Fibroblast of lung (primary cell): ENCODE measurements at regions not wholly inside any gene's neighbourhood (a gene's known extent, or its start where the extent isn't known, plus 50 kb on each side); places are given as distances from the start of the nearest gene placed in this dataset.

ENCODE experiments used
- DNase-seq, 2 donors: peaks; one replicate each; pipeline versions ENCODE4 v3.0.0 to v3.0.0-alpha.2; 2010; ENCODE audit warnings: low read depth in 2 of 2
- H2AFZ ChIP-seq: 2 replicates; pipeline ENCODE4 v1.5.1; 2012; ENCODE audit warnings: low read length, control low read depth, inconsistent platforms
- H3K27ac ChIP-seq: 2 replicates; pipeline ENCODE4 v1.5.1; 2011; ENCODE audit warnings: low read length, control low read depth; ENCODE audit not compliant: insufficient read depth
- H3K27me3 ChIP-seq: 2 replicates; pipeline ENCODE4 v1.5.1; 2011; ENCODE audit warnings: mild to moderate bottlenecking, low read length; ENCODE audit not compliant: control insufficient read depth, insufficient read depth
- H3K36me3 ChIP-seq: 2 replicates; pipeline ENCODE4 v1.5.1; 2011; ENCODE audit warnings: low read length; ENCODE audit not compliant: control insufficient read depth, insufficient read depth
- H3K4me1 ChIP-seq: 2 replicates; pipeline ENCODE4 v1.5.1; 2011; ENCODE audit warnings: low read length; ENCODE audit not compliant: control insufficient read depth, insufficient read depth; ENCODE audit errors: extremely low read depth
- H3K4me2 ChIP-seq: 2 replicates; pipeline ENCODE4 v1.5.1; 2011; ENCODE audit warnings: low read length, control low read depth; ENCODE audit not compliant: insufficient read depth; ENCODE audit errors: extremely low read depth
- H3K4me3 ChIP-seq, 4 experiments: fragments of 200-600 bp in 1 of 4; sonication (generic) in 1 of 4; replicated peaks in 1 of 4; 2 replicates each; pipeline ENCODE4 v1.5.1; 2011 to 2016; ENCODE audit warnings: low read length in 4 of 4, low read depth in 3 of 4, mild to moderate bottlenecking in 3 of 4, control low read depth in 2 of 4, inconsistent platforms in 1 of 4, mixed read lengths in 1 of 4; ENCODE audit not compliant: insufficient read depth in 1 of 4; ENCODE audit errors: control extremely low read depth in 1 of 4
- H3K79me2 ChIP-seq: 2 replicates; pipeline ENCODE4 v1.5.1; 2012; ENCODE audit warnings: mild to moderate bottlenecking, low read length, inconsistent platforms; ENCODE audit not compliant: control insufficient read depth, insufficient read depth
- H3K9ac ChIP-seq: 2 replicates; pipeline ENCODE4 v1.5.1; 2011; ENCODE audit warnings: mild to moderate bottlenecking, low read length, control low read depth; ENCODE audit not compliant: insufficient read depth
- H3K9me3 ChIP-seq: 2 replicates; pipeline ENCODE4 v1.5.1; 2012; ENCODE audit warnings: low read depth, low read length; ENCODE audit not compliant: control insufficient read depth, insufficient read depth
- H4K20me1 ChIP-seq: 2 replicates; pipeline ENCODE4 v1.5.1; 2011; ENCODE audit warnings: low read length; ENCODE audit not compliant: control insufficient read depth, insufficient read depth; ENCODE audit errors: extremely low read depth
- CTCF ChIP-seq, 2 donors: IDR thresholded peaks in 1 of 2; conservative IDR thresholded peaks in 1 of 2; 1 replicate in 1 of 2; 2 replicates in 1 of 2; pipeline ENCODE4 v1.5.1; 2011 to 2012; ENCODE audit warnings: low read length in 2 of 2, control low read depth in 1 of 2, inconsistent platforms in 1 of 2, low read depth in 1 of 2, mild to moderate bottlenecking in 1 of 2
- EZH2 ChIP-seq: IDR thresholded peaks from 2 replicates; pipeline ENCODE4 v1.5.1; 2012; ENCODE audit warnings: low read length, control low read depth, mild to moderate bottlenecking; ENCODE audit errors: missing control alignments

- Histone ChIP-seq H3K4me1 (no peaks in the 10 kb centered on the region), H3K9ac (no peak overlapping the region), H3K36me3 (no peaks in the 10 kb centered on the region), H4K20me1 (no peaks in the 10 kb centered on the region), H2AFZ (no peak overlapping the region), H3K27ac (no peak overlapping the region), H3K79me2 (no peaks in the 10 kb centered on the region), H3K9me3 (no peaks in the 10 kb centered on the region), H3K4me2 (no peak overlapping the region), H3K27me3 (no peaks in the 10 kb centered on the region), H3K4me3 (no peak overlapping the region)
- TF ChIP-seq EZH2 (no peak), CTCF (conservative IDR thresholded peaks at IDR 0.05 in 1 of 2, IDR thresholded peaks at IDR 0.05 in 1 of 2; ENCODE audit: low read depth in 1 of 2, low read length in 2 of 2) (no peak)
- DNase-seq: no peak
These were observed 1021.0 kb downstream of the AACS start for GRCh38 chr12:126086242-126086641.

GRCh38 chr12:126087692-126088091 lies 1022.5 kb downstream of the AACS start:
- Histone ChIP-seq H3K36me3 (no peaks in the 10 kb centered on the region), H3K4me3 (no peak overlapping the region), H3K4me2 (no peak overlapping the region), H3K27ac (no peak overlapping the region), H3K9me3 (no peaks in the 10 kb centered on the region), H3K4me1 (no peaks in the 10 kb centered on the region), H3K9ac (no peak overlapping the region), H2AFZ (no peak overlapping the region), H3K27me3 (no peaks in the 10 kb centered on the region), H4K20me1 (no peaks in the 10 kb centered on the region), H3K79me2 (no peaks in the 10 kb centered on the region)
- TF ChIP-seq EZH2: no peak
- no peak for TF ChIP-seq CTCF (conservative IDR thresholded peaks at IDR 0.05 in 1 of 2, IDR thresholded peaks at IDR 0.05 in 1 of 2; ENCODE audit: low read depth in 1 of 2, low read length in 2 of 2)
- DNase-seq: no peak

GRCh38 chr12:126093908-126094307 lies 1028.7 kb downstream of the AACS start:
- TF ChIP-seq EZH2 (no peak), CTCF (conservative IDR thresholded peaks at IDR 0.05 in 1 of 2, IDR thresholded peaks at IDR 0.05 in 1 of 2; ENCODE audit: low read depth in 1 of 2, low read length in 2 of 2) (no peak)
- Histone ChIP-seq H3K27me3 (no peaks in the 10 kb centered on the region), H3K79me2 (no peaks in the 10 kb centered on the region), H3K4me3 (no peak overlapping the region), H3K36me3 (no peaks in the 10 kb centered on the region), H3K27ac (no peak overlapping the region), H3K4me1 (no peaks in the 10 kb centered on the region), H4K20me1 (no peaks in the 10 kb centered on the region), H3K4me2 (no peak overlapping the region), H3K9ac (no peak overlapping the region), H3K9me3 (no peaks in the 10 kb centered on the region), H2AFZ (no peak overlapping the region)
- peak in 1 of 2 donors; percentile 46 for DNase-seq
